ENCODE measurements at regions not wholly inside any gene's neighbourhood (a gene's known extent, or its start where the extent isn't known, plus 50 kb on each side); places are given as distances from the start of the nearest gene placed in this dataset.

DNA sequence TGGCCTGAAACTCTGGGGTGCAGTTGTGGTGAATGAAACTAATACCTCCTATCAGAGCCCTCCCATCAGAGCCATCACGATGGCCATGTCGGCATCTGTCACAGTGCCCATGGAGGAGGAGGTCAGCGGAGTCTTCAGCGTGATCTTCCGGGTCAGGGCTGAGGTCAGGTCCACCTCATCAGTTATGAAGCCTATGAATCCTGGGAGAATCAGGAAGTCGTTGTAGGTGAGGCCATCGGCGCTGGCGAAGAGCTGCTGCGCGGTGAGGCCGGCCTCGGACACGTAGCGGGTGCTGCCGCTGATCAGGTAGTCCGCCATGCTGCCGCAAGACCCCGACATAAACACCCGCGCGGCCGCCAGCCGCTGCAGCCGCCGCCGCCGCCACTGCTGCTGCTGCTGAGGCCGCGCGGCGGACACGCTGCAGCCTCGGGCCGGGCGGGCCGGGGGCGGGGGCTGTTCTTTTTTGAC, 376.7 kb upstream of the MAOA start:
- TF ChIP-seq ZNF274 (IDR thresholded peaks at IDR 0.05; ENCODE audit: low read depth, low read length): no peak
- no peak for TF ChIP-seq SUZ12 (IDR thresholded peaks at IDR 0.05; ENCODE audit: extremely low read depth, insufficient read depth, insufficient read length)

Data from NT2/D1 (cell line).